Caco-2 (cell line): ENCODE measurements at regions not wholly inside any gene's neighbourhood (a gene's known extent, or its start where the extent isn't known, plus 50 kb on each side); places are given as distances from the start of the nearest gene placed in this dataset.
"Not testable (repeated sequence)": the region's sequence is repeated elsewhere in the genome, so short reads cannot be mapped to it uniquely, and the experiment has no call there.

Source experiments
- BruUV-seq: library from RNA; stranded (reverse); fragments of 400-500 nt; replicated peaks from 2 replicates; lab custom pipeline; 2021; lab: Mats Ljungman, UMichigan
- CTCF ChIA-PET: fragments of 300-600 bp; sonication (Branson Sonifier 250); formaldehyde crosslinking; loops from one replicate; lab custom pipeline; 2022; ENCODE audit warnings: antibody characterized with exemption; lab: Charles Lee
- POLR2A ChIA-PET: fragments of 300-600 bp; sonication (Branson Sonifier 250); formaldehyde crosslinking; loops from one replicate; lab custom pipeline; 2022; ENCODE audit warnings: antibody characterized with exemption; lab: Charles Lee
- DNase-seq, 2 experiments: peaks; one replicate each; pipeline versions ENCODE4 v3.0.0 to v3.0.0-alpha.2; 2020 to 2022
- H3K27me3 ChIP-seq: replicated peaks from 2 replicates; pipeline ENCODE4 v1.6.0; 2011; ENCODE audit warnings: low read length; ENCODE audit not compliant: control insufficient read depth, insufficient read depth
- H3K36me3 ChIP-seq: 2 replicates; pipeline ENCODE4 v1.5.1; 2011; ENCODE audit warnings: low read length; ENCODE audit not compliant: control insufficient read depth, insufficient read depth
- H3K4me1 ChIP-seq: fragments of 250-450 bp; sonication (Bioruptor Pico); 2 replicates; pipeline ENCODE4 v1.5.1; 2020; ENCODE audit warnings: mild to moderate bottlenecking
- H3K4me3 ChIP-seq: 2 replicates; pipeline ENCODE4 v1.5.1; 2011; ENCODE audit warnings: low read depth, mild to moderate bottlenecking, control low read depth, low read length
- H3K9me3 ChIP-seq: fragments of 250-450 bp; sonication (Bioruptor Pico); 2 replicates; pipeline ENCODE4 v1.5.1; 2020; ENCODE audit warnings: mild to moderate bottlenecking, moderate library complexity
- H3K27ac Mint-ChIP-seq: one replicate; pipeline ENCODE4 v1.8.0; 2022; ENCODE audit warnings: mixed read lengths; ENCODE audit not compliant: unreplicated experiment
- H3K27me3 Mint-ChIP-seq: one replicate; pipeline ENCODE4 v1.8.0; 2022; ENCODE audit warnings: mixed read lengths; ENCODE audit not compliant: insufficient read depth, unreplicated experiment
- H3K36me3 Mint-ChIP-seq: one replicate; pipeline ENCODE4 v1.8.0; 2022; ENCODE audit warnings: mild to moderate bottlenecking, mixed read lengths; ENCODE audit not compliant: insufficient read depth, unreplicated experiment
- H3K4me1 Mint-ChIP-seq: one replicate; pipeline ENCODE4 v1.8.0; 2022; ENCODE audit warnings: low read depth, mixed read lengths; ENCODE audit not compliant: unreplicated experiment
- H3K4me3 Mint-ChIP-seq: one replicate; pipeline ENCODE4 v1.8.0; 2022; ENCODE audit warnings: mild to moderate bottlenecking, moderate library complexity, mixed read lengths; ENCODE audit not compliant: unreplicated experiment
- H3K9me3 Mint-ChIP-seq: one replicate; pipeline ENCODE4 v1.8.0; 2022; ENCODE audit warnings: mixed read lengths; ENCODE audit not compliant: unreplicated experiment
- CTCF ChIP-seq, 2 experiments: fragments of 200-600 bp in 1 of 2; IDR thresholded peaks; 1 replicate in 1 of 2; 2 replicates in 1 of 2; pipeline versions ENCODE4 v1.5.1 to v1.8.0; 2011 to 2022; ENCODE audit warnings: antibody characterized with exemption in 1 of 2, control low read depth in 1 of 2, inconsistent platforms in 1 of 2, low read depth in 1 of 2, low read length in 1 of 2, mild to moderate bottlenecking in 1 of 2, moderate library complexity in 1 of 2; ENCODE audit not compliant: insufficient read depth in 1 of 2, severe bottlenecking in 1 of 2, unreplicated experiment in 1 of 2
- intact Hi-C: fragments of 100-400 bp; cut with micrococcal nuclease; formaldehyde crosslinking; loops from one replicate; pipeline ENCODE4 v1.10.0; 2022; ENCODE audit not compliant: unreplicated experiment

DNA sequence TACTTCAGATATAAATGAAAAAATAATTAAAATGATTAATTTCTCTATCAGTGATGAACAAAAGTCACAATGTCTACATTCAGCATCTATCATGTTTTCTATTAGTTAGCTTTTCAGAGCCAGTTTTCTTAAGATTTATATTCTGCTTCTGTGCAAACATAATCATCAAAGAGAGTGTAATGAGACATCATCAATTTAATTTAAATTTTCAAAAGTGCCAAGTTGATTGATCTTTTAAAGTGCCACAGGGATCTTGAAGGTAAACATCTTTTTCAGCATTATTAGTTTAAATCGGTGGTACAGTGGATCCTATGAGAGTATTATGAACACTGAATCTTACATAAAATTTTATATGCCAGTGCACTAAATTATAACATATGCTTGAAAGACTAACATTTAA is 1176.1 kb downstream of the PLA2G4A start:
- Mint-ChIP-seq H3K4me3 (no peak overlapping the region), H3K27ac (no peak overlapping the region), H3K9me3 (no peaks in the 10 kb centered on the region), H3K27me3 (no peaks in the 10 kb centered on the region), H3K36me3 (no peaks in the 10 kb centered on the region), H3K4me1 (no peaks in the 10 kb centered on the region)
- H3K4me1 ChIP-seq = no peaks in the 10 kb centered on the region
- TF ChIP-seq CTCF (IDR thresholded peaks at IDR 0.05; ENCODE audit: insufficient read depth in 1 of 2, low read depth in 1 of 2, low read length in 1 of 2, severe bottlenecking in 1 of 2, unreplicated experiment in 1 of 2) = no peak
- H3K36me3 ChIP-seq = no peaks in the 10 kb centered on the region
- H3K4me3 ChIP-seq = no peak overlapping the region
- H3K9me3 ChIP-seq = no peaks in the 10 kb centered on the region
- CTCF ChIA-PET = no interaction called here
- no peak for DNase-seq
- POLR2A ChIA-PET = no interaction called here
- intact Hi-C loops = no loop called here
- BruUV-seq = no TSS peak
- no peaks in the 10 kb centered on the region for H3K27me3 ChIP-seq

- BruUV-seq = no TSS peak
- no peaks in the 10 kb centered on the region for H3K4me1 ChIP-seq
- Mint-ChIP-seq H3K4me1 (no peaks in the 10 kb centered on the region), H3K4me3 (no peak overlapping the region), H3K27ac (no peak overlapping the region), H3K9me3 (no peaks in the 10 kb centered on the region), H3K36me3 (no peaks in the 10 kb centered on the region), H3K27me3 (no peaks in the 10 kb centered on the region)
- DNase-seq = no peak
- no peak for TF ChIP-seq CTCF (IDR thresholded peaks at IDR 0.05; ENCODE audit: insufficient read depth in 1 of 2, low read depth in 1 of 2, low read length in 1 of 2, severe bottlenecking in 1 of 2, unreplicated experiment in 1 of 2)
- H3K27me3 ChIP-seq = no peaks in the 10 kb centered on the region
- no peak overlapping the region for H3K4me3 ChIP-seq
- intact Hi-C loops = no loop called here
- POLR2A ChIA-PET = no interaction called here
- no peaks in the 10 kb centered on the region for H3K36me3 ChIP-seq
- CTCF ChIA-PET = no interaction called here
- H3K9me3 ChIP-seq = no peaks in the 10 kb centered on the region
Measured at GRCh38 chr1:188006354-188006753, 1177.6 kb downstream of the PLA2G4A start.

GRCh38 chr1:188013222-188013849 is 1184.6 kb downstream of the PLA2G4A start:
- H3K27me3 Mint-ChIP-seq, H3K36me3 ChIP-seq, H3K9me3 ChIP-seq, POLR2A ChIA-PET, H3K9me3 Mint-ChIP-seq, H3K4me1 ChIP-seq, CTCF ChIA-PET, BruUV-seq, H3K4me1 Mint-ChIP-seq, H3K36me3 Mint-ChIP-seq, DNase-seq, intact Hi-C loops, H3K4me3 ChIP-seq, H3K27me3 ChIP-seq, H3K27ac Mint-ChIP-seq, H3K4me3 Mint-ChIP-seq: not testable (repeated sequence)

DNA sequence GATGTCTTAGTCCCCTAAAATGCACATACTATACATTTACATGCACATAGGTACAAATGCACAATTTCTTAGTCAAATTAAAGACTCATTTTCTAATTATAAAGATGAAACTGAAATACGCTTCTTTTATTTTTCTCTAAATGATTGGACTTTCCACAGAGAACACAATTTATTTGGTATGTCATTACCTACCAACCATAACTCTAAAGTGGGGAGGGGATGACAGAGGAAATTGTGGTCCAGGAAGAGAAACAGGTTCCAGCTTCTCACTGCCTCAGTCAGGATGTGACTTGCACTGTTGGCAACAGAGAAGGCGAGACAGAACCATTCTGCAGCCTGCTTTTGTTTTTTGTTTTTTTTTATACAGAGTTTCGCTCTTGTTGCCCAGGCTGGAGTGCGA is 1189.2 kb downstream of the PLA2G4A start:
- Mint-ChIP-seq H3K4me3 (no peak overlapping the region), H3K36me3 (no peaks in the 10 kb centered on the region), H3K9me3 (no peaks in the 10 kb centered on the region), H3K27ac (no peak overlapping the region), H3K27me3 (no peaks in the 10 kb centered on the region), H3K4me1 (no peaks in the 10 kb centered on the region)
- no peaks in the 10 kb centered on the region for H3K4me1 ChIP-seq
- no peaks in the 10 kb centered on the region for H3K27me3 ChIP-seq
- intact Hi-C loops = no loop called here
- ChIA-PET CTCF (no interaction called here), POLR2A (no interaction called here)
- no peak for DNase-seq
- no peak for TF ChIP-seq CTCF (IDR thresholded peaks at IDR 0.05; ENCODE audit: insufficient read depth in 1 of 2, low read depth in 1 of 2, low read length in 1 of 2, severe bottlenecking in 1 of 2, unreplicated experiment in 1 of 2)
- no peak overlapping the region for H3K4me3 ChIP-seq
- H3K9me3 ChIP-seq = no peaks in the 10 kb centered on the region
- no peaks in the 10 kb centered on the region for H3K36me3 ChIP-seq
- no TSS peak for BruUV-seq
